BE2C (cell line): ENCODE measurements at regions not wholly inside any gene's neighbourhood (a gene's known extent, or its start where the extent isn't known, plus 50 kb on each side); places are given as distances from the start of the nearest gene placed in this dataset.

Experiments used
- DNase-seq: peaks from one replicate; pipeline ENCODE4 v3.0.0-alpha.2; 2020
- H3K27me3 ChIP-seq: fragments of 250-450 bp; sonication (Bioruptor Pico); 2 replicates; pipeline ENCODE4 v1.5.1; 2020; ENCODE audit warnings: mild to moderate bottlenecking
- H3K36me3 ChIP-seq: fragments of 250-450 bp; sonication (Bioruptor Pico); 2 replicates; pipeline ENCODE4 v1.5.1; 2020; ENCODE audit warnings: mild to moderate bottlenecking
- H3K4me1 ChIP-seq: fragments of 250-450 bp; sonication (Bioruptor Pico); 2 replicates; pipeline ENCODE4 v1.5.1; 2020
- H3K4me3 ChIP-seq: 2 replicates; pipeline ENCODE4 v1.5.1; 2011; ENCODE audit warnings: low read depth, low read length
- H3K9me3 ChIP-seq: fragments of 250-450 bp; sonication (Bioruptor Pico); 2 replicates; pipeline ENCODE4 v1.5.1; 2020
- TF ChIP-seq, protein P1 (sequence below): IDR thresholded peaks from 2 replicates; pipeline ENCODE4 v1.5.1; 2012; ENCODE audit warnings: mild to moderate bottlenecking, low read depth, low read length

DNA sequence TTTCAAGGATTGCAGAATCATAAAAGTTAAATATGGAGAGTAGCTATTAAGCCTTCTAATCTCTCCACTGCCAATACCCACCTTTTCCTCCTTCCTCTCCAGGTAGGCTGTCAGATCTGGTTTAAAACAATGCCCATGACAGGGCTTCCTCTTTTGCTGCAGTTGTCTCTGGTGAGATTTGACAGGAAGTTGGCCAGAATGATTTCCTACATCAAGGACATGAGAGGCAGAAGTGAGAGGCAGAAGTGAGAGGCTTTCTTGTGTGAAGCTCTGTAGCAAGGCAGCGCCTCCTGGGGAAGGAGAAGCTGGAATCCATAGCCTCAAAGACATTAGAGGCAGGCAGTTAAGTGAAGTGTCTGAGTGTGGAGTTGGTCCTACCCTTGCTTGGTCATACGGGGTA lies 385.7 kb downstream of the HRH4 start:
- no peak for DNase-seq
- H3K27me3 ChIP-seq, result no peaks in the 10 kb centered on the region
- no peaks in the 10 kb centered on the region for H3K9me3 ChIP-seq
- H3K4me3 ChIP-seq, result no peak overlapping the region
- H3K4me1 ChIP-seq, result no peaks in the 10 kb centered on the region
- TF ChIP-seq, protein P1, sequence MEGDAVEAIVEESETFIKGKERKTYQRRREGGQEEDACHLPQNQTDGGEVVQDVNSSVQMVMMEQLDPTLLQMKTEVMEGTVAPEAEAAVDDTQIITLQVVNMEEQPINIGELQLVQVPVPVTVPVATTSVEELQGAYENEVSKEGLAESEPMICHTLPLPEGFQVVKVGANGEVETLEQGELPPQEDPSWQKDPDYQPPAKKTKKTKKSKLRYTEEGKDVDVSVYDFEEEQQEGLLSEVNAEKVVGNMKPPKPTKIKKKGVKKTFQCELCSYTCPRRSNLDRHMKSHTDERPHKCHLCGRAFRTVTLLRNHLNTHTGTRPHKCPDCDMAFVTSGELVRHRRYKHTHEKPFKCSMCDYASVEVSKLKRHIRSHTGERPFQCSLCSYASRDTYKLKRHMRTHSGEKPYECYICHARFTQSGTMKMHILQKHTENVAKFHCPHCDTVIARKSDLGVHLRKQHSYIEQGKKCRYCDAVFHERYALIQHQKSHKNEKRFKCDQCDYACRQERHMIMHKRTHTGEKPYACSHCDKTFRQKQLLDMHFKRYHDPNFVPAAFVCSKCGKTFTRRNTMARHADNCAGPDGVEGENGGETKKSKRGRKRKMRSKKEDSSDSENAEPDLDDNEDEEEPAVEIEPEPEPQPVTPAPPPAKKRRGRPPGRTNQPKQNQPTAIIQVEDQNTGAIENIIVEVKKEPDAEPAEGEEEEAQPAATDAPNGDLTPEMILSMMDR, result no peak
- no peaks in the 10 kb centered on the region for H3K36me3 ChIP-seq

DNA sequence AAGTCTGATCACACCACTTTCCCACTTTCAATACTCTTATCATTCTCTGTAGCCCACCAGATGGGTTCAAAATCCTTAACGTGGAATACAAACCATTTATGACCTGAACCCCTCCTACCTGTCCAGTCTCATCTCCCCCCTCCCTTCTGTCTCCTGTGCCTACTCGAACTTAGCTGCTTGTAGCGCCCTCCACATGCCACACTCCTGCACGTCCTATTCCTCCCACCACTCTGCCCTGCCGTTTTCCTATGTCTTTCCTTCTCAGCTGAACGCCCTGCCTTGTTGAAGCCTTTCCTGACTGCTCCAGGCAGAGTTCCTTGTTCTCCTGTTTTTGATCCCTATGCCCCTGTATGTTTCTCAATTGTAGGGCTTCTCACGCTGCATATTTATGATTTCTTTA lies 390.1 kb downstream of the HRH4 start:
- DNase-seq, result no peak
- Histone ChIP-seq H3K9me3 (no peaks in the 10 kb centered on the region), H3K27me3 (no peaks in the 10 kb centered on the region), H3K4me3 (no peak overlapping the region), H3K36me3 (no peaks in the 10 kb centered on the region), H3K4me1 (no peaks in the 10 kb centered on the region)
- TF ChIP-seq, protein P1, result no peak

DNA sequence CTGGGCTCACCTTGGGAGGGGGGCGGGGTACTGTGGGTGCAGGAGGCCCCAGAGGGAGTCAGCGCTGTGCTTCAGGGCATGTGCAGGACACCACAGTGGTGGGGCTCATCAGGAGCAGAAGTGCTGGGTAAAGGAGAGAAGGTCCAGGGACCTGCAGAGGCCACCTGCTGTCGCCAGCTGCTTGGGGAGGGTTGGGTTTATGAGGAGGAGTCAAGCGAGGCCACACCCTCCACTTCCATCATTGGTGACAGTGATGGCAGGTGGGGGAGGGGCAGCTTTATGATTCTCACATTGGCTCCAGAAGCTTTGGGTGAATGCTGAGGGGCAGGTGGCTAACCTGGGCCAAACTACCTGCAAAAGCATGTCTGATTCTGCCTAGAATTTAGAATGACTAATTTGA lies 392.6 kb downstream of the HRH4 start:
- Histone ChIP-seq H3K9me3 (no peaks in the 10 kb centered on the region), H3K27me3 (no peaks in the 10 kb centered on the region), H3K4me3 (no peak overlapping the region), H3K4me1 (no peaks in the 10 kb centered on the region), H3K36me3 (no peaks in the 10 kb centered on the region)
- no peak for DNase-seq
- TF ChIP-seq, protein P1, result no peak

DNA sequence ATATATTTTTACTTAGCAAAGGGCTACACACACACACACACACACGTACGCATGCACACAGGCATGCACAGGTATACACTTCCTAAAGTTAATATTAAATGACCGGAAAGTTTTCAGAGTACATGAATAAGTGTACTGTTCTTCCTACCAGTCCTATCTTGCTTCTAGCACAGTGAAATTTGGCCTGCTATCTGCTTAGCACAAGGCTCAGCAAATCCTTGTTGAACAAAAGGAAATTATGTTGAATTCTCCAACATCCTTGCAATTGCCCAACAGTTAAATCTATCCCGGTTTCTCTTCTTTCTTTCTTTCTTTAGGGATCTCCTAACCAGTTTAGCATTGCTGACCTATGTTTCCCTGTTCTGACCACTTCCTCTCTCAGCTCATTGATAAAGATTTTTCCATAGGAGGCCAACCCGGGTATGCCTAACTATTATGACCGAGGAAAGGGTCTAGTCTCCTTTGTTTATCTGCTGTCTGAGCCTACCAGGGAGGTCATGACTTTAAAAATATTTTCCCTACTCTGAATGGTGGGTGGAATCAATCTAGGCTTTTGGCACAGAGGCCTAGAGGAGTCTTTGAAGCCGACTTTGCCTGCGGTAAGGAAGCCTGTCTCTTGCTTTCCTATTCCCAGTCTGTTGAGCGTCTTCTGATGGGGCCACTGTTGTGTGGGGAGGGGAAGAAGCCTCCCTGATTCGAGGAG lies 400.7 kb downstream of the HRH4 start:
- no peaks in the 10 kb centered on the region for H3K36me3 ChIP-seq
- no peak overlapping the region for H3K4me3 ChIP-seq
- TF ChIP-seq, protein P1, result no peak
- no peaks in the 10 kb centered on the region for H3K9me3 ChIP-seq
- H3K27me3 ChIP-seq, result no peaks in the 10 kb centered on the region
- H3K4me1 ChIP-seq, result no peaks in the 10 kb centered on the region
- no peak for DNase-seq

DNA sequence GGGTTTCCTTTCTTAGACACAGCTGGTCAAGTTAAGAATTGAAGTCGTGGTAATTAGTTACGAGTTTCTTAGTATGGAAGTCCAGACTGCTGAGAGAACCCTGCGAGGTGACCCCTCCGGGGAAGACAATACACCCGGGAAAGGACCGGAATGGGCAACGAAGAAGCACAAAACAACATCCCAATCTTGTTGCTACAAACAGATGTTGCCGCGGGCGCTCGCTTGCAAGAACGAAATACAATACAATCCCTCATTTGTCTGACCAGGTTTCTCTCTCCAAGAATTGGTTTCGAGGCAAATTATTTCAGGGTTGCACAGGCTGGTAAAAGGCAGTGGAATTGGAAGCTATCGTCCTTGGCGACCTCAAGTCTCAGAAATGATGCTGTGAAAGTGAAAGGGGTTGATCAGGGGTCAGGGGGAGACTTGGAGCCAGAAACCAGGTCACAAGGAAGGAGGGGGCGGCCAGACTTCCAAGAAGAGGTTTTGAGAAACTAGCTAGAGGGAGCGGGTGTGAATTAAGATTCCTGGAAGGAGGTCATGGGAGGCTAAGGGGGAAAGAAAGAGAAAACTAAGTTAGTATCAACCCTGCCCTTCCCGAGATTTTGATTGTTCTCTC lies 401.9 kb downstream of the HRH4 start:
- no peak overlapping the region for H3K4me3 ChIP-seq

DNA sequence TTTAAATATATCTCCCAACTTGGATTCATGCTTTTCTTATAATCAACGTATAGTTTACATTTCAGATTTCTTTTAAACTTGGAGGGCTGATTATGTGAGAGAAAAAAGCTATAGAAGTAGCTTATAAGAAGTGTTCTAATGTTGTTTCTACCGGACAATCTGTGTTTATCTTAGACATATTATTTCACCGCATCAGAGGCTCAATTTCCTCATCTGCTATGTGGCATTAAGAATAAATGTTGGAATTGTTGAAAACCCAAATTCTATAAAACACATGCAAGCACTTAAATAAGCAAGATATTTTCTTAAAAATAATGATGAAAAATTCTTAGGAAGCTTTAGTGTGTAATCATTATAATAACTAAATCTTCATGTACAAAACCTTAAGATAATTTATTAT lies 407.9 kb downstream of the HRH4 start:
- no peaks in the 10 kb centered on the region for H3K4me1 ChIP-seq
- H3K9me3 ChIP-seq, result no peaks in the 10 kb centered on the region
- no peaks in the 10 kb centered on the region for H3K27me3 ChIP-seq
- no peak for DNase-seq
- TF ChIP-seq, protein P1, result no peak
- no peaks in the 10 kb centered on the region for H3K36me3 ChIP-seq
- no peak overlapping the region for H3K4me3 ChIP-seq

More for the DNA sequence above, 401.9 kb downstream of the HRH4 start:
- H3K4me1 ChIP-seq, result no peaks in the 10 kb centered on the region
- no peaks in the 10 kb centered on the region for H3K27me3 ChIP-seq
- TF ChIP-seq, protein P1, result no peak
- DNase-seq, result no peak
- no peaks in the 10 kb centered on the region for H3K36me3 ChIP-seq
- no peaks in the 10 kb centered on the region for H3K9me3 ChIP-seq
